ENCODE measurements at regions not wholly inside any gene's neighbourhood (a gene's known extent, or its start where the extent isn't known, plus 50 kb on each side); places are given as distances from the start of the nearest gene placed in this dataset.
"Not testable (repeated sequence)": the region's sequence is repeated elsewhere in the genome, so short reads cannot be mapped to it uniquely, and the experiment has no call there.

GRCh38 chr4:118516107-118516506 lies 163.3 kb upstream of the PRSS12 start:
- POLR2A ChIA-PET; H3F3A ChIP-seq (replicated peaks; ENCODE audit: insufficient read depth); H3K27me3 ChIP-seq (ENCODE audit: insufficient read depth); CTCF ChIA-PET; H3K9me3 ChIP-seq; H3K4me2 ChIP-seq; H4K20me1 ChIP-seq (ENCODE audit: insufficient read depth); H3K27ac ChIP-seq (ENCODE audit: low read depth in 2 of 2, low read length in 1 of 2); H3K36me3 ChIP-seq (replicated peaks in 1 of 2; ENCODE audit: control insufficient read depth in 1 of 2, insufficient read depth in 2 of 2, low read length in 1 of 2); H3K4me3 ChIP-seq (ENCODE audit: low read depth in 2 of 2, low read length in 1 of 2); H3K79me2 ChIP-seq (ENCODE audit: insufficient read depth); H3K9ac ChIP-seq; H3K4me1 ChIP-seq (ENCODE audit: control insufficient read depth in 1 of 2, insufficient read depth in 2 of 2, low read depth in 1 of 2, low read length in 1 of 2); DNase-seq; H2AFZ ChIP-seq (ENCODE audit: low read depth); H3K9me2 ChIP-seq: not testable (repeated sequence)
- 48% methylated on average over 1 of the region's 1 CpG for WGBS (ENCODE audit: low lambda C conversion rate)

- H2AFZ ChIP-seq (ENCODE audit: low read depth); H3K27me3 ChIP-seq (ENCODE audit: insufficient read depth); H3K79me2 ChIP-seq (ENCODE audit: insufficient read depth); H3K4me1 ChIP-seq (ENCODE audit: control insufficient read depth in 1 of 2, insufficient read depth in 2 of 2, low read depth in 1 of 2, low read length in 1 of 2); H3F3A ChIP-seq (replicated peaks; ENCODE audit: insufficient read depth); H3K9ac ChIP-seq; DNase-seq; H3K4me2 ChIP-seq; H3K9me3 ChIP-seq; H3K4me3 ChIP-seq (ENCODE audit: low read depth in 2 of 2, low read length in 1 of 2); H3K27ac ChIP-seq (ENCODE audit: low read depth in 2 of 2, low read length in 1 of 2); H3K9me2 ChIP-seq; CTCF ChIA-PET; H4K20me1 ChIP-seq (ENCODE audit: insufficient read depth); POLR2A ChIA-PET; H3K36me3 ChIP-seq (replicated peaks in 1 of 2; ENCODE audit: control insufficient read depth in 1 of 2, insufficient read depth in 2 of 2, low read length in 1 of 2): not testable (repeated sequence)
- WGBS (ENCODE audit: low lambda C conversion rate), result 55% methylated on average over 2 of the region's 2 CpGs
Observed at GRCh38 chr4:118530107-118530506, 155.1 kb upstream of the METTL14 start.

GRCh38 chr4:118531947-118532346 lies 153.2 kb upstream of the METTL14 start:
- H3K9me3 ChIP-seq; CTCF ChIA-PET; H3K79me2 ChIP-seq (ENCODE audit: insufficient read depth); H2AFZ ChIP-seq (ENCODE audit: low read depth); H3K9me2 ChIP-seq; H3K27me3 ChIP-seq (ENCODE audit: insufficient read depth); H3K36me3 ChIP-seq (replicated peaks in 1 of 2; ENCODE audit: control insufficient read depth in 1 of 2, insufficient read depth in 2 of 2, low read length in 1 of 2); H3K4me3 ChIP-seq (ENCODE audit: low read depth in 2 of 2, low read length in 1 of 2); H3F3A ChIP-seq (replicated peaks; ENCODE audit: insufficient read depth); H3K9ac ChIP-seq; H3K4me2 ChIP-seq; H4K20me1 ChIP-seq (ENCODE audit: insufficient read depth); H3K4me1 ChIP-seq (ENCODE audit: control insufficient read depth in 1 of 2, insufficient read depth in 2 of 2, low read depth in 1 of 2, low read length in 1 of 2); DNase-seq; POLR2A ChIA-PET; H3K27ac ChIP-seq (ENCODE audit: low read depth in 2 of 2, low read length in 1 of 2): not testable (repeated sequence)

GRCh38 chr4:118535788-118536187 lies 149.4 kb upstream of the METTL14 start:
- H2AFZ ChIP-seq (ENCODE audit: low read depth); H3K9me3 ChIP-seq; H3K27ac ChIP-seq (ENCODE audit: low read depth in 2 of 2, low read length in 1 of 2); H3K4me3 ChIP-seq (ENCODE audit: low read depth in 2 of 2, low read length in 1 of 2); H3K4me2 ChIP-seq; H3K9me2 ChIP-seq; H3K79me2 ChIP-seq (ENCODE audit: insufficient read depth); H3F3A ChIP-seq (replicated peaks; ENCODE audit: insufficient read depth); H3K36me3 ChIP-seq (replicated peaks in 1 of 2; ENCODE audit: control insufficient read depth in 1 of 2, insufficient read depth in 2 of 2, low read length in 1 of 2); POLR2A ChIA-PET; H3K4me1 ChIP-seq (ENCODE audit: control insufficient read depth in 1 of 2, insufficient read depth in 2 of 2, low read depth in 1 of 2, low read length in 1 of 2); CTCF ChIA-PET; H4K20me1 ChIP-seq (ENCODE audit: insufficient read depth); H3K27me3 ChIP-seq (ENCODE audit: insufficient read depth); DNase-seq; H3K9ac ChIP-seq: not testable (repeated sequence)
- 65% methylated on average over 3 of the region's 3 CpGs for WGBS (ENCODE audit: low lambda C conversion rate)

GRCh38 chr4:118539412-118540077 lies 145.6 kb upstream of the METTL14 start:
- H3K4me2 ChIP-seq; H3K9ac ChIP-seq; H3K4me1 ChIP-seq (ENCODE audit: control insufficient read depth in 1 of 2, insufficient read depth in 2 of 2, low read depth in 1 of 2, low read length in 1 of 2); H3K36me3 ChIP-seq (replicated peaks in 1 of 2; ENCODE audit: control insufficient read depth in 1 of 2, insufficient read depth in 2 of 2, low read length in 1 of 2); POLR2A ChIA-PET; H3K27me3 ChIP-seq (ENCODE audit: insufficient read depth); CTCF ChIA-PET; H3K4me3 ChIP-seq (ENCODE audit: low read depth in 2 of 2, low read length in 1 of 2); H4K20me1 ChIP-seq (ENCODE audit: insufficient read depth); H3K79me2 ChIP-seq (ENCODE audit: insufficient read depth); H3F3A ChIP-seq (replicated peaks; ENCODE audit: insufficient read depth); H3K9me3 ChIP-seq; H3K27ac ChIP-seq (ENCODE audit: low read depth in 2 of 2, low read length in 1 of 2); H2AFZ ChIP-seq (ENCODE audit: low read depth); H3K9me2 ChIP-seq: not testable (repeated sequence)
- peak; percentile 24 for DNase-seq
- 39% methylated on average over 2 of the region's 2 CpGs for WGBS (ENCODE audit: low lambda C conversion rate)
- TF ChIP-seq RAD21 (IDR thresholded peaks at IDR 0.05; ENCODE audit: low read length) (peak; percentile 44; the same call in 1 of the 2 replicates), CTCF (IDR thresholded peaks at IDR 0.05) (peak; percentile 63)

- H3K4me1 ChIP-seq (ENCODE audit: control insufficient read depth in 1 of 2, insufficient read depth in 2 of 2, low read depth in 1 of 2, low read length in 1 of 2); DNase-seq; H3F3A ChIP-seq (replicated peaks; ENCODE audit: insufficient read depth); H3K4me3 ChIP-seq (ENCODE audit: low read depth in 2 of 2, low read length in 1 of 2); H3K4me2 ChIP-seq; CTCF ChIA-PET; H3K36me3 ChIP-seq (replicated peaks in 1 of 2; ENCODE audit: control insufficient read depth in 1 of 2, insufficient read depth in 2 of 2, low read length in 1 of 2); H3K27me3 ChIP-seq (ENCODE audit: insufficient read depth); H3K9me2 ChIP-seq; H3K79me2 ChIP-seq (ENCODE audit: insufficient read depth); H3K9ac ChIP-seq; H3K27ac ChIP-seq (ENCODE audit: low read depth in 2 of 2, low read length in 1 of 2); H3K9me3 ChIP-seq; POLR2A ChIA-PET; H4K20me1 ChIP-seq (ENCODE audit: insufficient read depth); H2AFZ ChIP-seq (ENCODE audit: low read depth): not testable (repeated sequence)
- WGBS (ENCODE audit: low lambda C conversion rate), result 80% methylated on average over 7 of the region's 7 CpGs
Observed at GRCh38 chr4:118556576-118556975, 128.6 kb upstream of the METTL14 start.

All from SK-N-SH (cell line).